ENCODE measurements at regions not wholly inside any gene's neighbourhood (a gene's known extent, or its start where the extent isn't known, plus 50 kb on each side); places are given as distances from the start of the nearest gene placed in this dataset.

DNA sequence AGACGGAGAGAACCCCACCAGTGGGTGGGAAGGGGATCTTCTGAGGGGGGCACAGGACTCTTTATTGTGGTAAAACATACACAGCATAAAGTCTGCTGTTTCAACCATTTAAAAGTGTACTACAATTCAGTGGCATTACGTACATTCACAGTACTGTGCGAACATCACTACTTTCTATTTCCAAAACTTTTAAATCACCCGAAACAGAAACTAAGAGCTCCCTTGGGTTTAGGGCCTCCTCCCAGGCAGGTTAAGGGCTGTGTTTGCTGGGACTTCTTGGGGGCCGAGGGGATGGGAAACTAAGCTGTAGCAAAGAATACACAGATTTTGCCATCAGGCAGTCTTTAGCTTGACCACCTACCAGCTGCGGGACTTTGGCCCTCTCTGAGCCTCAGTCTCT is 242.0 kb downstream of the HAUS1 start:
- Histone ChIP-seq H3K27me3 (ENCODE audit: control insufficient read depth in 2 of 2, insufficient read depth in 2 of 2, low read length in 2 of 2) (no peaks in the 10 kb centered on the region), H3K36me3 (ENCODE audit: control insufficient read depth in 2 of 2, extremely low read depth in 1 of 2, insufficient read depth in 2 of 2, low read length in 2 of 2) (no peaks in the 10 kb centered on the region), H3K9me3 (replicated peaks; ENCODE audit: control insufficient read depth, insufficient read depth, low read length) (no peaks in the 10 kb centered on the region), H3K79me2 (ENCODE audit: control insufficient read depth, insufficient read depth, low read length) (no peaks in the 10 kb centered on the region), H3K4me1 (ENCODE audit: control insufficient read depth, extremely low read depth, insufficient read depth, low read length) (no peaks in the 10 kb centered on the region), H3K4me2 (ENCODE audit: insufficient read depth, low read length) (no peak overlapping the region), H3K4me3 (replicated peaks in 1 of 3; ENCODE audit: insufficient read depth in 1 of 3, low read depth in 1 of 3, low read length in 3 of 3) (no peak overlapping the region), H3K27ac (ENCODE audit: insufficient read depth, low read depth, low read length) (no peak overlapping the region), H2AFZ (ENCODE audit: low read depth, low read length) (no peak overlapping the region), H3K9ac (replicated peaks; ENCODE audit: extremely low read depth, insufficient read depth, low read length) (no peak overlapping the region), H4K20me1 (replicated peaks; ENCODE audit: control insufficient read depth, extremely low read depth, insufficient read depth, low read length) (no peaks in the 10 kb centered on the region), H3K9me1 (replicated peaks; ENCODE audit: control insufficient read depth, extremely low read depth, insufficient read depth, low read length) (no peaks in the 10 kb centered on the region)
- ChIA-PET CTCF (interaction anchor here (1.0 kb wide), 1 partner anchor 9 kb away, joined by 3 read pairs; no protein-coding TSS in a partner anchor), POLR2A (no interaction called here)
- dilution Hi-C loops (cut with MboI; ENCODE audit: extremely low pct_ligation_motif_present, low sequenced_read_pairs) (no loop called here), intact Hi-C loops (cut with micrococcal nuclease) (no loop called here)
- DNase-seq (ENCODE audit: low read depth, low spot score) (no peak), FAIRE-seq (no peak)
- no TSS peak for BruUV-seq (replicated peaks)
- TF ChIP-seq, protein P1, sequence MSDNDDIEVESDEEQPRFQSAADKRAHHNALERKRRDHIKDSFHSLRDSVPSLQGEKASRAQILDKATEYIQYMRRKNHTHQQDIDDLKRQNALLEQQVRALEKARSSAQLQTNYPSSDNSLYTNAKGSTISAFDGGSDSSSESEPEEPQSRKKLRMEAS (IDR thresholded peaks at IDR 0.05; ENCODE audit: insufficient read depth, insufficient read length): no peak
- TF ChIP-seq FOS (IDR thresholded peaks at IDR 0.05; ENCODE audit: borderline replicate concordance, insufficient read depth, low read length) (no peak), GATA2 (IDR thresholded peaks at IDR 0.05; ENCODE audit: insufficient read depth, insufficient read length, low read depth, low read length) (no peak), MYC (IDR thresholded peaks at IDR 0.05; ENCODE audit: low read depth, low read length) (no peak), EZH2 (IDR thresholded peaks at IDR 0.05; ENCODE audit: borderline replicate concordance, low read depth, low read length, severe bottlenecking) (no peak), POLR2A (IDR thresholded peaks at IDR 0.05; ENCODE audit: low read depth, low read length) (no peak), JUN (IDR thresholded peaks at IDR 0.05; ENCODE audit: borderline replicate concordance, insufficient read depth, insufficient read length, low read depth) (no peak), POLR2AphosphoS5 (IDR thresholded peaks at IDR 0.05; ENCODE audit: insufficient read depth, low read depth, low read length) (no peak)
- TF ChIP-seq, protein P2, sequence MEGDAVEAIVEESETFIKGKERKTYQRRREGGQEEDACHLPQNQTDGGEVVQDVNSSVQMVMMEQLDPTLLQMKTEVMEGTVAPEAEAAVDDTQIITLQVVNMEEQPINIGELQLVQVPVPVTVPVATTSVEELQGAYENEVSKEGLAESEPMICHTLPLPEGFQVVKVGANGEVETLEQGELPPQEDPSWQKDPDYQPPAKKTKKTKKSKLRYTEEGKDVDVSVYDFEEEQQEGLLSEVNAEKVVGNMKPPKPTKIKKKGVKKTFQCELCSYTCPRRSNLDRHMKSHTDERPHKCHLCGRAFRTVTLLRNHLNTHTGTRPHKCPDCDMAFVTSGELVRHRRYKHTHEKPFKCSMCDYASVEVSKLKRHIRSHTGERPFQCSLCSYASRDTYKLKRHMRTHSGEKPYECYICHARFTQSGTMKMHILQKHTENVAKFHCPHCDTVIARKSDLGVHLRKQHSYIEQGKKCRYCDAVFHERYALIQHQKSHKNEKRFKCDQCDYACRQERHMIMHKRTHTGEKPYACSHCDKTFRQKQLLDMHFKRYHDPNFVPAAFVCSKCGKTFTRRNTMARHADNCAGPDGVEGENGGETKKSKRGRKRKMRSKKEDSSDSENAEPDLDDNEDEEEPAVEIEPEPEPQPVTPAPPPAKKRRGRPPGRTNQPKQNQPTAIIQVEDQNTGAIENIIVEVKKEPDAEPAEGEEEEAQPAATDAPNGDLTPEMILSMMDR (IDR thresholded peaks at IDR 0.05; ENCODE audit: extremely low read depth in 1 of 2, insufficient read depth in 1 of 2, low read depth in 1 of 2, low read length in 2 of 2): no peak
